Mesendoderm (in vitro differentiated cells): ENCODE measurements at regions not wholly inside any gene's neighbourhood (a gene's known extent, or its start where the extent isn't known, plus 50 kb on each side); places are given as distances from the start of the nearest gene placed in this dataset.
A peak's percentile ranks its signal among the peaks of the same experiment; 100 is the strongest.

ENCODE experiments used
- DNase-seq: peaks from one replicate; pipeline ENCODE4 v3.0.0; 2013
- H2AK5ac ChIP-seq: 2 replicates; pipeline ENCODE4 v1.6.1; 2013; ENCODE audit warnings: low read length, inconsistent platforms
- H2BK120ac ChIP-seq: 2 replicates; pipeline ENCODE4 v1.6.1; 2013; ENCODE audit warnings: low read depth, mild to moderate bottlenecking, low read length, moderate library complexity, mixed read lengths
- H2BK15ac ChIP-seq: replicated peaks from 2 replicates; pipeline ENCODE4 v1.6.1; 2013; ENCODE audit warnings: low read depth, mild to moderate bottlenecking, moderate library complexity
- H2BK5ac ChIP-seq: 2 replicates; pipeline ENCODE4 v1.6.1; 2013; ENCODE audit warnings: low read length, inconsistent platforms
- H3K18ac ChIP-seq: 2 replicates; pipeline ENCODE4 v1.6.1; 2013; ENCODE audit warnings: mild to moderate bottlenecking, low read length, mixed read lengths
- H3K23ac ChIP-seq: one replicate; pipeline ENCODE4 v1.6.1; 2013; ENCODE audit warnings: low read length
- H3K27ac ChIP-seq: 2 replicates; pipeline ENCODE4 v1.5.1; 2013; ENCODE audit warnings: low read depth, mild to moderate bottlenecking, inconsistent platforms, low read length, moderate library complexity
- H3K27me3 ChIP-seq: 2 replicates; pipeline ENCODE4 v1.6.1; 2013; ENCODE audit warnings: low read length, control low read depth, mild to moderate bottlenecking, inconsistent platforms; ENCODE audit not compliant: insufficient read depth, poor library complexity
- H3K36me3 ChIP-seq: 2 replicates; pipeline ENCODE4 v1.6.1; 2013; ENCODE audit warnings: low read length, inconsistent platforms; ENCODE audit not compliant: control insufficient read depth, insufficient read depth
- H3K4ac ChIP-seq: one replicate; pipeline ENCODE4 v1.6.1; 2013; ENCODE audit warnings: low read depth, mild to moderate bottlenecking, low read length, moderate library complexity
- H3K4me1 ChIP-seq: 2 replicates; pipeline ENCODE4 v1.6.1; 2013; ENCODE audit warnings: low read depth, low read length, inconsistent platforms; ENCODE audit not compliant: control insufficient read depth
- H3K4me2 ChIP-seq: 2 replicates; pipeline ENCODE4 v1.6.1; 2013; ENCODE audit warnings: low read length
- H3K4me3 ChIP-seq: 2 replicates; pipeline ENCODE4 v1.5.1; 2013; ENCODE audit warnings: mild to moderate bottlenecking, low read length
- H3K56ac ChIP-seq: one replicate; pipeline ENCODE4 v1.6.1; 2013; ENCODE audit warnings: low read length
- H3K79me1 ChIP-seq: 2 replicates; pipeline ENCODE4 v1.6.1; 2013; ENCODE audit warnings: low read length, inconsistent platforms
- H3K79me2 ChIP-seq: 2 replicates; pipeline ENCODE4 v1.6.1; 2013; ENCODE audit warnings: mild to moderate bottlenecking, low read length; ENCODE audit not compliant: control insufficient read depth, insufficient read depth
- H3K9ac ChIP-seq: 2 replicates; pipeline ENCODE4 v1.6.1; 2013; ENCODE audit warnings: low read length, inconsistent platforms
- H4K5ac ChIP-seq: one replicate; pipeline ENCODE4 v1.6.1; 2013; ENCODE audit warnings: low read length
- H4K8ac ChIP-seq: one replicate; pipeline ENCODE4 v1.6.1; 2013; ENCODE audit warnings: low read depth, mild to moderate bottlenecking, control low read depth, low read length, moderate library complexity
- WGBS: extraction: QIAGEN DNeasy Blood & Tissue Kit; methylation state at CpG from one replicate; pipeline ENCODE4 v1.1.7; 2013; ENCODE audit warnings: low lambda C conversion rate, missing lambda C conversion rate; ENCODE audit not compliant: insufficient coverage; ENCODE audit errors: extremely low coverage; 5-methylcytosine and 5-hydroxymethylcytosine counted together

DNA sequence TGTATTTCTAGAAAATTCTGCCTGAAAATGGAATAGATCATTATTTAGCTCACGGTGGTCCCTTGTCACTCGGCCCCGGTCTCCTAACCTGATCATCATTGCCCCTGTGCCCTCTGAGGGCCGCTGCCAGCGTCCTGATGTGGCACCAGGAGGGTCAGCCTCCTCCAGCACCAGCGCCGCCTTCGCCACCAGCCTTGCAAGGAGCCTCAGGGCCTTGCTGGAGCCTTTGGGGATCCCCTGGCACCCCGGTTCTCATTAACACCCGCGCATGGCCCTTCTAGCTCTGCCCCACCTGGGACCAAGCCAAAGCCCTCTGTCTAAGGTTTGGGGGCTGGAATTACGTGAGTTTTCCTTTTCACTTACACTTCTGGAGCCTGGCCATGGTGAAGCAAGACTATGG, 282.5 kb upstream of the ADARB2 start:
- Histone ChIP-seq H3K23ac (no peak overlapping the region), H2AK5ac (no peak overlapping the region), H2BK5ac (no peak overlapping the region), H3K79me1 (no peaks in the 10 kb centered on the region), H3K79me2 (no peaks in the 10 kb centered on the region), H2BK120ac (no peak overlapping the region), H4K5ac (no peak overlapping the region), H3K18ac (no peak overlapping the region), H2BK15ac (no peak overlapping the region), H3K4me1 (no peaks in the 10 kb centered on the region), H3K4ac (no peak overlapping the region), H3K4me3 (no peak overlapping the region), H3K36me3 (no peaks in the 10 kb centered on the region), H3K9ac (no peak overlapping the region), H4K8ac (no peak overlapping the region), H3K27ac (no peak overlapping the region), H3K4me2 (no peak overlapping the region), H3K56ac (no peak overlapping the region), H3K27me3 (no peaks in the 10 kb centered on the region)
- no peak for DNase-seq
- no CpG with 5 or more reads among the region's 12 CpGs for WGBS

DNA sequence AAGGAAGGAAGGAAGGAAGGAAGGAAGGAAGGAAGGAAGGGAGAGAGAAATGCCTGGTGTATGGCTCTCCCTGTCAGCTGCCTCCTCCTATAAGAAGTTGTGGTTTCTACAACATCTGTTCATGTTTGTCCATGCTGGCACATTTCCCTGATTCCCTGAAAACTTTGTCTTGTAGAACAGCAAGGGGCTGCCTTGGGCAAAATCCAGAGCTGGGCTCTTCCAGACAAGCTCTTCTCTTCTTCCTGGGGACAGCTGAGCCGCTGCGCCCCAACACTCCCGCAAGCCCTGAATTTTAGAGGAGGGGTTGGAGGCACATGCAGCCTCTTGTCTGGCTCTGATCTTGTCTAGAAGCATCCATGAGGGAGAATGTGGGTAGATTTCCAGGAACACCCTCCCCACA, 282.0 kb upstream of the ADARB2 start:
- H3K4me1 ChIP-seq, result no peaks in the 10 kb centered on the region
- H4K5ac ChIP-seq, result no peak overlapping the region
- no peaks in the 10 kb centered on the region for H3K79me2 ChIP-seq
- DNase-seq, result no peak
- no peak overlapping the region for H3K9ac ChIP-seq
- no peak overlapping the region for H2BK5ac ChIP-seq
- H3K79me1 ChIP-seq, result no peaks in the 10 kb centered on the region
- no peak overlapping the region for H3K23ac ChIP-seq
- H3K27ac ChIP-seq, result no peak overlapping the region
- no peak overlapping the region for H3K4ac ChIP-seq
- H3K56ac ChIP-seq, result no peak overlapping the region
- H3K4me3 ChIP-seq, result no peak overlapping the region
- H3K18ac ChIP-seq, result no peak overlapping the region
- H4K8ac ChIP-seq, result no peak overlapping the region
- no peaks in the 10 kb centered on the region for H3K36me3 ChIP-seq
- H3K4me2 ChIP-seq, result no peak overlapping the region
- no peak overlapping the region for H2AK5ac ChIP-seq
- WGBS, result no CpG with 5 or more reads among the region's 3 CpGs
- H2BK120ac ChIP-seq, result no peak overlapping the region
- no peak overlapping the region for H2BK15ac ChIP-seq
- no peaks in the 10 kb centered on the region for H3K27me3 ChIP-seq

DNA sequence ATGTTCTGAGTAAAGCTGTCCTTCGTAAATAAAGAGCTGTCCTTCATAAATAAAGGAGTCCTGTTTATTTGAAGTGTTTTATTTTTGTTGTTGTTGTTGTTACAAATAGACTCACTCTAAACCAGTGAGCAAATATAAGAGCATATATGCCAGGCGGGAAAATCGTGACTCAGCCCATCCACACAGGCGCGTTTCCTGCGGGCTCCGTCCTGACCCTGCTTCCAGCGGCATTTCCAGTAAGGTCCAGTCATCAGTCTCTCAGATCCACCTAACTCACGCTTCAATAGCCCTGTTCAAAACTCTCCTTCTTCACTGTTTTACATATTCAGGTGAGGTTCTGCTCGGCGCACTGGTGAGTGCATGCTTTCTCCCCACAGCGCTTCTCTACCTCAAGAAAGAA, 277.2 kb upstream of the ADARB2 start:
- Histone ChIP-seq H4K8ac (no peak overlapping the region), H3K9ac (no peak overlapping the region), H3K4me3 (no peak overlapping the region), H3K56ac (no peak overlapping the region), H4K5ac (no peak overlapping the region), H3K4me2 (no peak overlapping the region), H3K27ac (no peak overlapping the region), H2BK120ac (no peak overlapping the region), H3K4ac (no peak overlapping the region), H3K79me2 (no peaks in the 10 kb centered on the region), H3K27me3 (no peaks in the 10 kb centered on the region), H2AK5ac (no peak overlapping the region), H2BK5ac (no peak overlapping the region), H3K18ac (no peak overlapping the region), H3K36me3 (no peaks in the 10 kb centered on the region), H3K79me1 (no peaks in the 10 kb centered on the region), H2BK15ac (no peak overlapping the region), H3K4me1 (no peaks in the 10 kb centered on the region), H3K23ac (no peak overlapping the region)
- no peak for DNase-seq
- no CpG with 5 or more reads among the region's 12 CpGs for WGBS

DNA sequence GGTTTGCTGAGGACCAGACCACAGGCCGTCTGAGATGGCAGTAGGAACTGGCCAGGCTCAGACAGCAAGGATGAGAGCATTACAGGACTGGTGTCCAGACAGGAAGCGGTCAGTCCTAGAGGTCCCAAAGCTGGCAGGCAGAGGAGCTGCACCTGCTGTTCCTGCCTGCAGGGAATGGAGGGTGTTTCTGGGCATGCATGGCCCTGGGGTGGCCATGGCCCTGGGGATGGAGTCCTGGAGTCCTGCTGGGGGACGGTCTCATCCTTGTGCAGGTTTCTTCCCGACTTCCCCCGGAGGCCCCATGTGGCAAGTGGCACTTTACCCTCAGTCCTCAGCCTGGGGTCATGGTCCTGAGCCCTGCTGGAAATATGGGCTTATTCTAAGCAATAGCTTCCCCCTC, 274.9 kb upstream of the ADARB2 start:
- Histone ChIP-seq H3K4me2 (no peak overlapping the region), H3K56ac (no peak overlapping the region), H3K4me1 (no peaks in the 10 kb centered on the region), H3K27ac (no peak overlapping the region), H2BK15ac (no peak overlapping the region), H2BK120ac (no peak overlapping the region), H4K5ac (no peak overlapping the region), H3K18ac (no peak overlapping the region), H3K27me3 (no peaks in the 10 kb centered on the region), H3K4me3 (no peak overlapping the region), H3K36me3 (no peaks in the 10 kb centered on the region), H2AK5ac (no peak overlapping the region), H3K23ac (no peak overlapping the region), H3K9ac (no peak overlapping the region), H3K4ac (no peak overlapping the region), H3K79me1 (no peaks in the 10 kb centered on the region), H4K8ac (no peak overlapping the region), H3K79me2 (no peaks in the 10 kb centered on the region), H2BK5ac (no peak overlapping the region)
- DNase-seq, result no peak
- WGBS, result no CpG with 5 or more reads among the region's 5 CpGs

DNA sequence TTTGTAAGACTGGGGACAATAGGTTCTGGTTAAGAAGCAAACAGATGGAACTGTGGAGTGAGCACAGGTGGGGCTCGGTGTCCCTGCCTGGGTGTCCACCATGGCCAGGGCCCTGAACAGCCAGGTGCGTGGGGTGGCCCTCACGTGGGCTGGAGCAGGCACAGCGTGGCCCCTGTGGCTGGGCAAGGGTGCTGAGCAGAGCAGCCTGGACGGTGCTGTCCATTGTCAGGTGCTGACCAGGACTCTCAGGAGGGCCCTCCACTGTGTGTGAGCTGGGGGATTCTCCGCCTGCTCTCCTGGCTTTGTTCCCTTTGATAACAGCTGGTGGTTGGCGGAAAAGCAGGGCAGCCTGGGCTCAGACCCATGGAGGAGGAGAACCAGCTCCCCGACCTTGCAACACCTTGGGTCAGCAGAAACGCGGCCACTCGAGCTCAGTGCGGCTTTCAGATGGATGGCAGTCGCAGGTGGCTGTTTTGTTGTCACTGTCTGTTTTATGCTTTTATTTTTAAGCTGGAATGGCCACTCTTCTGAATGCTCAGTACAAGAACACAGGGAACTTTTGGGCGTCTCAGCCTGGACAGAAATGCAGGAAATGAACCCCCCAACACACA, 273.9 kb upstream of the ADARB2 start:
- H2BK5ac ChIP-seq, result no peak overlapping the region
- no peak overlapping the region for H2AK5ac ChIP-seq
- H3K4ac ChIP-seq, result no peak overlapping the region
- H4K8ac ChIP-seq, result no peak overlapping the region
- H3K27me3 ChIP-seq, result no peaks in the 10 kb centered on the region
- no peak overlapping the region for H3K27ac ChIP-seq
- no peak overlapping the region for H3K23ac ChIP-seq
- H3K36me3 ChIP-seq, result no peaks in the 10 kb centered on the region
- no peaks in the 10 kb centered on the region for H3K79me1 ChIP-seq
- H3K4me2 ChIP-seq, result no peak overlapping the region
- DNase-seq, result peak; percentile 12
- H3K18ac ChIP-seq, result no peak overlapping the region
- no peaks in the 10 kb centered on the region for H3K4me1 ChIP-seq
- H3K9ac ChIP-seq, result no peak overlapping the region
- no peak overlapping the region for H2BK15ac ChIP-seq
- H3K79me2 ChIP-seq, result no peaks in the 10 kb centered on the region
- no peak overlapping the region for H4K5ac ChIP-seq
- no CpG with 5 or more reads among the region's 14 CpGs for WGBS
- H3K4me3 ChIP-seq, result no peak overlapping the region
- H2BK120ac ChIP-seq, result no peak overlapping the region
- no peak overlapping the region for H3K56ac ChIP-seq

DNA sequence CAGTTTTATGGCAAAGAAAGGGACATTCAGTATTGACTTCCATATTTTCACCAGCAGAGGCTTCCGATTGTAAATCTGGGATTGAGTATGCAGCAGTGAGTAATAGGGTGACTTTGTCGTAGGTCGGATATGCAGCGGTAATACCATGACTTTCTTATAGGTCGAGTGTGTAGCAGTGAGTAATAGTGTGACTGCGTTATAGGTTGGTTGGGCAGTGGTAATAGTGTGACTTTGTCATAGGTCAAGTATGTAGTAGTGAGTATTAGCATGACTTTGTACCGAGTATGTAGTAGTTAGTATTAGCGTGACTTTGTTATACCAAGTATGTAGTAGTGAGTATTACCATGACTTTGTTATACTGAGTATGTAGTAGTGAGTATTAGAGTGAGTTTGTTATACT, 268.2 kb upstream of the ADARB2 start:
- no peaks in the 10 kb centered on the region for H3K36me3 ChIP-seq
- 100% methylated on average over 1 of the region's 8 CpGs for WGBS
- no peak overlapping the region for H2BK5ac ChIP-seq
- no peak overlapping the region for H4K5ac ChIP-seq
- no peaks in the 10 kb centered on the region for H3K4me1 ChIP-seq
- no peak overlapping the region for H3K4me2 ChIP-seq
- no peaks in the 10 kb centered on the region for H3K79me2 ChIP-seq
- H3K4me3 ChIP-seq, result no peak overlapping the region
- DNase-seq, result no peak
- no peak overlapping the region for H3K4ac ChIP-seq
- no peak overlapping the region for H4K8ac ChIP-seq
- H2BK15ac ChIP-seq, result no peak overlapping the region
- no peak overlapping the region for H3K27ac ChIP-seq
- H3K23ac ChIP-seq, result no peak overlapping the region
- H3K56ac ChIP-seq, result no peak overlapping the region
- H2BK120ac ChIP-seq, result no peak overlapping the region
- H3K27me3 ChIP-seq, result no peaks in the 10 kb centered on the region
- no peaks in the 10 kb centered on the region for H3K79me1 ChIP-seq
- no peak overlapping the region for H3K18ac ChIP-seq
- H3K9ac ChIP-seq, result no peak overlapping the region
- no peak overlapping the region for H2AK5ac ChIP-seq
